ENCODE measurements at regions not wholly inside any gene's neighbourhood (a gene's known extent, or its start where the extent isn't known, plus 50 kb on each side); places are given as distances from the start of the nearest gene placed in this dataset.

- H3K9me3 ChIP-seq (ENCODE audit: insufficient read depth, low read depth, low read length): no peaks in the 10 kb centered on the region
- no peak overlapping the region for H2AFZ ChIP-seq (ENCODE audit: low read depth, low read length)
- H4K20me1 ChIP-seq (ENCODE audit: insufficient read depth, low read length): no peaks in the 10 kb centered on the region
- FAIRE-seq (no peak), DNase-seq (ENCODE audit: low read depth) (no peak)
- no peak overlapping the region for H3K27ac ChIP-seq (ENCODE audit: low read depth, low read length)
- H3K27me3 ChIP-seq (ENCODE audit: insufficient read depth, low read length): no peaks in the 10 kb centered on the region
- no peak overlapping the region for H3K4me2 ChIP-seq (ENCODE audit: low read length)
- no peak overlapping the region for H3K9ac ChIP-seq (ENCODE audit: low read length)
- Mint-ChIP-seq H3K4me1 (ENCODE audit: low read depth, unreplicated experiment) (peaks cover 7% of the 10 kb centered on the region), H3K36me3 (ENCODE audit: low read depth, unreplicated experiment) (no peaks in the 10 kb centered on the region), H3K4me3 (ENCODE audit: unreplicated experiment) (no peak overlapping the region), H3K27ac (ENCODE audit: unreplicated experiment) (no peak overlapping the region), H3K27me3 (ENCODE audit: low read depth, unreplicated experiment) (no peaks in the 10 kb centered on the region), H3K9me3 (ENCODE audit: unreplicated experiment) (no peaks in the 10 kb centered on the region)
- H3K36me3 ChIP-seq (ENCODE audit: insufficient read depth, low read length): no peaks in the 10 kb centered on the region
- no peaks in the 10 kb centered on the region for H3K4me1 ChIP-seq (ENCODE audit: insufficient read depth, low read length)
- no peak overlapping the region for H3K4me3 ChIP-seq (ENCODE audit: insufficient read depth, low read depth, low read length)
- TF ChIP-seq EZH2 (IDR thresholded peaks at IDR 0.05; ENCODE audit: insufficient read depth, low read length) (no peak), CTCF (IDR thresholded peaks at IDR 0.05; ENCODE audit: insufficient read depth, low read depth, low read length) (no peak)
- H3K79me2 ChIP-seq (ENCODE audit: insufficient read depth, low read length): no peaks in the 10 kb centered on the region
Observed at GRCh38 chr13:70407486-70407885, 299.2 kb upstream of the KLHL1 start.

DNA sequence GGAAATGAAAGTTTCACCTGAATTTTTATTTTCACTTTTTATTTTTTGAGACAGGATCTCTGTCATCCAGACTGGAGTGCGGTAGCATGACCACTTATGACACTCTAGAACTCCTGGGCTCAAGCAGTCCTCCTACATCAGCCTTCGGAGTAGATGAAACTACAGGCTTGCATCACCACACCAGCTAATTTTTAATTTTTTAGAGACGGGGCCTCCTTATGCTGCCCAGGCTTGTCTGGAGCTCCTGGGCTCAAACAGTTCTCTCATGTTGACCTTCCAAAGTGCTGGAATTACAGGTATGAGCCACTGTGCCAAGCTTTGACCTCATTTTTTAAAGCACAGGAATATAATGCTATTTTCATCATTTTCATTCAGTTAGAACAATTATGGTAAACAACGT, 297.0 kb upstream of the KLHL1 start:
- FAIRE-seq: no peak

More for the DNA sequence above, 297.0 kb upstream of the KLHL1 start:
- Mint-ChIP-seq H3K36me3 (ENCODE audit: low read depth, unreplicated experiment) (no peaks in the 10 kb centered on the region), H3K27me3 (ENCODE audit: low read depth, unreplicated experiment) (no peaks in the 10 kb centered on the region), H3K9me3 (ENCODE audit: unreplicated experiment) (no peaks in the 10 kb centered on the region), H3K27ac (ENCODE audit: unreplicated experiment) (no peak overlapping the region), H3K4me3 (ENCODE audit: unreplicated experiment) (no peak overlapping the region), H3K4me1 (ENCODE audit: low read depth, unreplicated experiment) (peaks cover 7% of the 10 kb centered on the region)
- no peak for DNase-seq (ENCODE audit: low read depth)
- no peaks in the 10 kb centered on the region for H3K9me3 ChIP-seq (ENCODE audit: insufficient read depth, low read depth, low read length)
- no peak overlapping the region for H3K4me3 ChIP-seq (ENCODE audit: insufficient read depth, low read depth, low read length)
- H3K36me3 ChIP-seq (ENCODE audit: insufficient read depth, low read length): no peaks in the 10 kb centered on the region
- TF ChIP-seq EZH2 (IDR thresholded peaks at IDR 0.05; ENCODE audit: insufficient read depth, low read length) (no peak), CTCF (IDR thresholded peaks at IDR 0.05; ENCODE audit: insufficient read depth, low read depth, low read length) (no peak)
- no peak overlapping the region for H3K27ac ChIP-seq (ENCODE audit: low read depth, low read length)
- no peaks in the 10 kb centered on the region for H3K79me2 ChIP-seq (ENCODE audit: insufficient read depth, low read length)
- H4K20me1 ChIP-seq (ENCODE audit: insufficient read depth, low read length): no peaks in the 10 kb centered on the region
- no peak overlapping the region for H3K9ac ChIP-seq (ENCODE audit: low read length)
- no peaks in the 10 kb centered on the region for H3K27me3 ChIP-seq (ENCODE audit: insufficient read depth, low read length)
- H3K4me1 ChIP-seq (ENCODE audit: insufficient read depth, low read length): no peaks in the 10 kb centered on the region
- no peak overlapping the region for H3K4me2 ChIP-seq (ENCODE audit: low read length)
- no peak overlapping the region for H2AFZ ChIP-seq (ENCODE audit: low read depth, low read length)

Measured in astrocyte (in vitro differentiated cells and primary cell).